ENCODE measurements at regions not wholly inside any gene's neighbourhood (a gene's known extent, or its start where the extent isn't known, plus 50 kb on each side); places are given as distances from the start of the nearest gene placed in this dataset.

GRCh38 chr14:42027271-42027670 lies 420.6 kb downstream of the LRFN5 start:
- TF ChIP-seq, protein P1, sequence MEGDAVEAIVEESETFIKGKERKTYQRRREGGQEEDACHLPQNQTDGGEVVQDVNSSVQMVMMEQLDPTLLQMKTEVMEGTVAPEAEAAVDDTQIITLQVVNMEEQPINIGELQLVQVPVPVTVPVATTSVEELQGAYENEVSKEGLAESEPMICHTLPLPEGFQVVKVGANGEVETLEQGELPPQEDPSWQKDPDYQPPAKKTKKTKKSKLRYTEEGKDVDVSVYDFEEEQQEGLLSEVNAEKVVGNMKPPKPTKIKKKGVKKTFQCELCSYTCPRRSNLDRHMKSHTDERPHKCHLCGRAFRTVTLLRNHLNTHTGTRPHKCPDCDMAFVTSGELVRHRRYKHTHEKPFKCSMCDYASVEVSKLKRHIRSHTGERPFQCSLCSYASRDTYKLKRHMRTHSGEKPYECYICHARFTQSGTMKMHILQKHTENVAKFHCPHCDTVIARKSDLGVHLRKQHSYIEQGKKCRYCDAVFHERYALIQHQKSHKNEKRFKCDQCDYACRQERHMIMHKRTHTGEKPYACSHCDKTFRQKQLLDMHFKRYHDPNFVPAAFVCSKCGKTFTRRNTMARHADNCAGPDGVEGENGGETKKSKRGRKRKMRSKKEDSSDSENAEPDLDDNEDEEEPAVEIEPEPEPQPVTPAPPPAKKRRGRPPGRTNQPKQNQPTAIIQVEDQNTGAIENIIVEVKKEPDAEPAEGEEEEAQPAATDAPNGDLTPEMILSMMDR (IDR thresholded peaks at IDR 0.05) = no peak
- Mint-ChIP-seq H3K4me3 (no peak overlapping the region), H3K27me3 (ENCODE audit: insufficient read depth) (no peaks in the 10 kb centered on the region), H3K9me3 (peaks cover 31% of the 10 kb centered on the region), H3K4me1 (ENCODE audit: low read depth) (no peaks in the 10 kb centered on the region), H3K36me3 (ENCODE audit: low read depth) (no peaks in the 10 kb centered on the region), H3K27ac (no peak overlapping the region)
- DNase-seq = no peak

- DNase-seq = no peak
- Mint-ChIP-seq H3K4me1 (ENCODE audit: low read depth) (no peaks in the 10 kb centered on the region), H3K27me3 (ENCODE audit: insufficient read depth) (no peaks in the 10 kb centered on the region), H3K27ac (no peak overlapping the region), H3K36me3 (ENCODE audit: low read depth) (no peaks in the 10 kb centered on the region), H3K4me3 (no peak overlapping the region), H3K9me3 (peaks cover 47% of the 10 kb centered on the region)
- TF ChIP-seq, protein P1 (IDR thresholded peaks at IDR 0.05) = no peak
Observed at GRCh38 chr14:42023452-42023851, 416.8 kb downstream of the LRFN5 start.

DNA sequence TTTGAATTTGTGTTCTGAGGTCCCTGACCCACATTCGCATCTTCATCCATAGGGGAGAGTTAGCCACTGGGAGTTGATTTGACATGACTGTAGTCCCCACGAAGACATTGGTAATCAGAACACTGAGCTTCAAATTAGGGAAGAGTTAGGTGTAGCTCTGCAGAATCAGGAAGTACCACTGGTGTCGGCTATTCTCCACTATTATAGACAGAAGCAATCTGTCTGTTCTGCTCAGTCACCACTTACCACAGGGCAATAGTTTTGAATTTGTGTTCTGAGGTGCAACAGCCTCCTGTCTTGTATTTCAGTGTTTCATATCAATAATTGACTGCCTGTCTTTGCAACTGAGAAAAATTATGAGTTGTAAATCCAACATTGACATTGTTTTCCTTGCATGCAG lies 407.6 kb downstream of the LRFN5 start:
- H3K27ac Mint-ChIP-seq = no peak overlapping the region
- TF ChIP-seq, protein P1 (IDR thresholded peaks at IDR 0.05) = no peak
- H3K27me3 Mint-ChIP-seq (ENCODE audit: insufficient read depth) = no peaks in the 10 kb centered on the region
- H3K9me3 Mint-ChIP-seq = peaks cover 34% of the 10 kb centered on the region
- H3K4me1 Mint-ChIP-seq (ENCODE audit: low read depth) = no peaks in the 10 kb centered on the region
- H3K36me3 Mint-ChIP-seq (ENCODE audit: low read depth) = no peaks in the 10 kb centered on the region
- no peak for DNase-seq
- no peak overlapping the region for H3K4me3 Mint-ChIP-seq

- DNase-seq = no peak
Observed at GRCh38 chr14:42013559-42013958, 406.9 kb downstream of the LRFN5 start.

GRCh38 chr14:42013153-42013552 lies 406.5 kb downstream of the LRFN5 start:
- Mint-ChIP-seq H3K27ac (no peak overlapping the region), H3K4me3 (no peak overlapping the region), H3K27me3 (ENCODE audit: insufficient read depth) (no peaks in the 10 kb centered on the region), H3K4me1 (ENCODE audit: low read depth) (no peaks in the 10 kb centered on the region), H3K36me3 (ENCODE audit: low read depth) (no peaks in the 10 kb centered on the region), H3K9me3 (peaks cover 25% of the 10 kb centered on the region)
- TF ChIP-seq, protein P1 (IDR thresholded peaks at IDR 0.05) = no peak
- DNase-seq = no peak

More at GRCh38 chr14:42013559-42013958, 406.9 kb downstream of the LRFN5 start:
- Mint-ChIP-seq H3K9me3 (peaks cover 28% of the 10 kb centered on the region), H3K27me3 (ENCODE audit: insufficient read depth) (no peaks in the 10 kb centered on the region), H3K4me3 (no peak overlapping the region), H3K36me3 (ENCODE audit: low read depth) (no peaks in the 10 kb centered on the region), H3K27ac (no peak overlapping the region), H3K4me1 (ENCODE audit: low read depth) (no peaks in the 10 kb centered on the region)
- TF ChIP-seq, protein P1 (IDR thresholded peaks at IDR 0.05) = no peak

GRCh38 chr14:42011221-42011620 lies 404.5 kb downstream of the LRFN5 start:
- Mint-ChIP-seq H3K27me3 (ENCODE audit: insufficient read depth) (no peaks in the 10 kb centered on the region), H3K4me1 (ENCODE audit: low read depth) (no peaks in the 10 kb centered on the region)

More at GRCh38 chr14:42011221-42011620, 404.5 kb downstream of the LRFN5 start:
- Mint-ChIP-seq H3K27ac (no peak overlapping the region), H3K9me3 (peaks cover 16% of the 10 kb centered on the region), H3K4me3 (no peak overlapping the region), H3K36me3 (ENCODE audit: low read depth) (no peaks in the 10 kb centered on the region)
- no peak for DNase-seq
- TF ChIP-seq, protein P1 (IDR thresholded peaks at IDR 0.05) = no peak

Data from HFFc6 (cell line).